Ishikawa (cell line): ENCODE measurements at regions not wholly inside any gene's neighbourhood (a gene's known extent, or its start where the extent isn't known, plus 50 kb on each side); places are given as distances from the start of the nearest gene placed in this dataset.

Source experiments
- CEBPB ChIP-seq: IDR thresholded peaks from 2 replicates; pipeline ENCODE4 v1.6.1; 2012
- CREB1 ChIP-seq: IDR thresholded peaks from 2 replicates; pipeline ENCODE4 v1.6.1; 2012; ENCODE audit warnings: low read depth
- EGR1 ChIP-seq: IDR thresholded peaks from 2 replicates; pipeline ENCODE4 v1.6.1; 2012
- EP300 ChIP-seq: IDR thresholded peaks from 2 replicates; pipeline ENCODE4 v1.6.1; 2012; ENCODE audit warnings: borderline replicate concordance
- FOXM1 ChIP-seq: IDR thresholded peaks from 2 replicates; pipeline ENCODE4 v1.6.1; 2012; ENCODE audit warnings: low read depth, borderline replicate concordance
- NFIC ChIP-seq: IDR thresholded peaks from 2 replicates; pipeline ENCODE4 v1.6.1; 2012
- RAD21 ChIP-seq: IDR thresholded peaks from 2 replicates; pipeline ENCODE4 v1.6.1; 2012; ENCODE audit warnings: low read depth
- TAF1 ChIP-seq: IDR thresholded peaks from 2 replicates; pipeline ENCODE4 v1.6.1; 2012; ENCODE audit warnings: low read depth, mild to moderate bottlenecking
- TCF12 ChIP-seq: IDR thresholded peaks from 2 replicates; pipeline ENCODE4 v1.6.1; 2012; ENCODE audit warnings: low read depth
- TEAD4 ChIP-seq: IDR thresholded peaks from 2 replicates; pipeline ENCODE4 v1.6.1; 2012
- YY1 ChIP-seq: IDR thresholded peaks from 2 replicates; pipeline ENCODE4 v1.6.1; 2012; ENCODE audit warnings: low read depth
- ZBTB7A ChIP-seq: IDR thresholded peaks from 2 replicates; pipeline ENCODE4 v1.6.1; 2012; ENCODE audit warnings: low read depth
- TF ChIP-seq, protein P1 (sequence below): IDR thresholded peaks from 2 replicates; pipeline ENCODE4 v1.6.1; 2012
- TF ChIP-seq, protein P2 (sequence below): IDR thresholded peaks from 2 replicates; pipeline ENCODE4 v1.6.1; 2012; ENCODE audit warnings: low read depth, mild to moderate bottlenecking
- TF ChIP-seq, protein P3 (sequence below): IDR thresholded peaks from 2 replicates; pipeline ENCODE4 v1.6.1; 2012

DNA sequence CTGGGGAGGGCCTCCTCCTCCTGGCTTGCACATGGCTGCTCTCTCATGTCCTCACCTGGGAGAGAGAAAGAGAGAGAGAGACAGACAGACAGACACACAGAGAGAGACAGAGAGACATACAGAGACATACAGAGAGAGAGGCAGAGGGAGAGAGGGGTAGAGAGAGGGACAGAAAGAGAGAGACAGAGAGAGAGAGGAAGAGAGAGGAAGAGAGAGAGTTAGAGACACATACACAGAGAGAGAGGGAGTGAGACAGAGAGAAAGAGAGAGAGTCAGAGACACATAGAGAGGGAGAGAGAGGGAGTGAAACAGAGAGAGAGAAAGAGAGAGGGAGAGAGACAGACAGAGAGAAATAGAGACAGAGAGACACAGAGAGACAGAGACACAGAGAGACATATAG lies 103.6 kb upstream of the ESRRB start:
- TF ChIP-seq FOXM1 (no peak), TEAD4 (no peak), ZBTB7A (no peak), TAF1 (no peak), CREB1 (no peak), TCF12 (no peak), YY1 (no peak), EP300 (no peak), NFIC (no peak), RAD21 (no peak)
- TF ChIP-seq, protein P1, sequence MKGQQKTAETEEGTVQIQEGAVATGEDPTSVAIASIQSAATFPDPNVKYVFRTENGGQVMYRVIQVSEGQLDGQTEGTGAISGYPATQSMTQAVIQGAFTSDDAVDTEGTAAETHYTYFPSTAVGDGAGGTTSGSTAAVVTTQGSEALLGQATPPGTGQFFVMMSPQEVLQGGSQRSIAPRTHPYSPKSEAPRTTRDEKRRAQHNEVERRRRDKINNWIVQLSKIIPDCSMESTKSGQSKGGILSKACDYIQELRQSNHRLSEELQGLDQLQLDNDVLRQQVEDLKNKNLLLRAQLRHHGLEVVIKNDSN = no peak
- TF ChIP-seq, protein P2, sequence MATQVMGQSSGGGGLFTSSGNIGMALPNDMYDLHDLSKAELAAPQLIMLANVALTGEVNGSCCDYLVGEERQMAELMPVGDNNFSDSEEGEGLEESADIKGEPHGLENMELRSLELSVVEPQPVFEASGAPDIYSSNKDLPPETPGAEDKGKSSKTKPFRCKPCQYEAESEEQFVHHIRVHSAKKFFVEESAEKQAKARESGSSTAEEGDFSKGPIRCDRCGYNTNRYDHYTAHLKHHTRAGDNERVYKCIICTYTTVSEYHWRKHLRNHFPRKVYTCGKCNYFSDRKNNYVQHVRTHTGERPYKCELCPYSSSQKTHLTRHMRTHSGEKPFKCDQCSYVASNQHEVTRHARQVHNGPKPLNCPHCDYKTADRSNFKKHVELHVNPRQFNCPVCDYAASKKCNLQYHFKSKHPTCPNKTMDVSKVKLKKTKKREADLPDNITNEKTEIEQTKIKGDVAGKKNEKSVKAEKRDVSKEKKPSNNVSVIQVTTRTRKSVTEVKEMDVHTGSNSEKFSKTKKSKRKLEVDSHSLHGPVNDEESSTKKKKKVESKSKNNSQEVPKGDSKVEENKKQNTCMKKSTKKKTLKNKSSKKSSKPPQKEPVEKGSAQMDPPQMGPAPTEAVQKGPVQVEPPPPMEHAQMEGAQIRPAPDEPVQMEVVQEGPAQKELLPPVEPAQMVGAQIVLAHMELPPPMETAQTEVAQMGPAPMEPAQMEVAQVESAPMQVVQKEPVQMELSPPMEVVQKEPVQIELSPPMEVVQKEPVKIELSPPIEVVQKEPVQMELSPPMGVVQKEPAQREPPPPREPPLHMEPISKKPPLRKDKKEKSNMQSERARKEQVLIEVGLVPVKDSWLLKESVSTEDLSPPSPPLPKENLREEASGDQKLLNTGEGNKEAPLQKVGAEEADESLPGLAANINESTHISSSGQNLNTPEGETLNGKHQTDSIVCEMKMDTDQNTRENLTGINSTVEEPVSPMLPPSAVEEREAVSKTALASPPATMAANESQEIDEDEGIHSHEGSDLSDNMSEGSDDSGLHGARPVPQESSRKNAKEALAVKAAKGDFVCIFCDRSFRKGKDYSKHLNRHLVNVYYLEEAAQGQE = no peak

DNA sequence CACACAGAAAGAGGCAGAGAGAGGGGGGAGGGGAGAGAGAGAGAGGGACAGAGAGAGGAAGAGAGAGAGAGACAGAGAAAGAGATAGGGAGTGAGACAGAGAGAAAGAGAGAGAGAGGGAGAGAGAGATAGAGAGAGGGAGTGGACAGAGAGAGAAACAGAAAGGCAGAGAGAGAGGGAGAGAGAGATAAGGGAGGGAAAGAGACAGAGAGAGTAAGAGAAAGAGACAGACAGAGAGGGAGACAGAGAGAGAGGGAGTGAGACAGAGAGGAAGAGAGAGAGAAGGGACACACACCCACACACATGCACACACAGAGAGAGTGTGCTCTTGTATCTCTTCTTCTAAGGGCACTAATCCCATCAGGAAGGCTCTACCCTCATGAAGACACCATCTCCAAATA lies 103.2 kb upstream of the ESRRB start:
- TF ChIP-seq NFIC (no peak), YY1 (no peak), RAD21 (no peak), FOXM1 (no peak), TEAD4 (no peak), EGR1 (no peak), CEBPB (no peak), TCF12 (no peak), EP300 (no peak), CREB1 (no peak)
- TF ChIP-seq, protein P2 = no peak
- TF ChIP-seq, protein P3, sequence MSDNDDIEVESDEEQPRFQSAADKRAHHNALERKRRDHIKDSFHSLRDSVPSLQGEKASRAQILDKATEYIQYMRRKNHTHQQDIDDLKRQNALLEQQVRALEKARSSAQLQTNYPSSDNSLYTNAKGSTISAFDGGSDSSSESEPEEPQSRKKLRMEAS = no peak

DNA sequence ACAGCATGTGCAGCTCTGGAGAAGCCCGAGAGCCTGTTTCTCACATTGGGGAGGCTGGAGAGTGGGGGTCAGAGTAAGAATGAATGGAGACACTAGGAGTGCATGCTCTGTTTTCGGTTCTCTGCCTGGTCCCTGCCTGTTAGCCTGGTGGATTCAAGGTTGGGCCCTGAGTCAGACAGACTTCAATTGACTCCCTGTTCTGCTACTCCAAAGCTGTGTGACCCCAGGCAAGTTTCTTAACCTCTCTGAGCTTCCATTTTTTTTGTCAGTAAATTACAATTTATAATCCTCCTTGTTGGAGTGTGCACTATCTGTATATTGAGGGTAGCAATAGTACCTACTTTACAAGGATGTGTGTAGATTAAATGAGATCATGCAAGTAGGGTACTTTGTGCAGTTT lies 102.6 kb upstream of the ESRRB start:
- no peak for TF ChIP-seq TCF12
- no peak for TF ChIP-seq EP300
- TF ChIP-seq NFIC = no peak
- no peak for TF ChIP-seq FOXM1
- TF ChIP-seq CEBPB = no peak
- TF ChIP-seq YY1 = no peak
- TF ChIP-seq EGR1 = no peak
- TF ChIP-seq, protein P1 = no peak
- no peak for TF ChIP-seq RAD21
- TF ChIP-seq CREB1 = no peak
- no peak for TF ChIP-seq TAF1
- TF ChIP-seq TEAD4 = no peak
- TF ChIP-seq, protein P3 = no peak

DNA sequence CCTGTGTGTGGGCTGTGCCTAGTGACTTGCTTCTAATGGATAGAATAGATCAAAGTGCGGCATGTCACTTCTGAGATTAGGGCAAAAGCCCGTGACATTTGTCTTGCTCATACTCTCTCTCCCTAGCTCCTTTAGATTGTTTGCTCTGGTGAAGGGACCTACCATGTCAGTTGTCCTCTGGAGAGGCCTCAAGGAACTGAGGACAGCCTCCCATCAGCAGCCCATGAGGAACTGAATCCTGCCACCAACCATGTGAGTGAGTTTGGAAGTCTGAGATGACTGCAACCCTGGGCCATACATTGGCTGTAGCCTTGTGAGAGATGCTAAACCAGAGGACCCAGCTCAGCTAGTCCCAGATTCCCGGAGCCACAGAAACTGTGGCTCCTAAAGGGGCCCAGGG lies 101.6 kb upstream of the ESRRB start:
- TF ChIP-seq NFIC = no peak
- TF ChIP-seq EP300 = no peak
- no peak for TF ChIP-seq TCF12
- TF ChIP-seq ZBTB7A = no peak
- TF ChIP-seq TAF1 = no peak
- TF ChIP-seq, protein P2 = no peak
- TF ChIP-seq RAD21 = no peak
- TF ChIP-seq, protein P3 = no peak
- no peak for TF ChIP-seq FOXM1
- no peak for TF ChIP-seq CREB1
- no peak for TF ChIP-seq TEAD4
- TF ChIP-seq, protein P1 = no peak
- no peak for TF ChIP-seq YY1
- TF ChIP-seq EGR1 = no peak
- no peak for TF ChIP-seq CEBPB
